Panc1 (cell line): ENCODE measurements at regions not wholly inside any gene's neighbourhood (a gene's known extent, or its start where the extent isn't known, plus 50 kb on each side); places are given as distances from the start of the nearest gene placed in this dataset.

Experiments
- ATAC-seq: fragments of 200-7000 bp; cut with Tn5 transposase; 2 replicates; pipeline ENCODE4 v1.9.1; 2020; ENCODE audit warnings: mild to moderate bottlenecking, moderate library complexity
- BruUV-seq: library from RNA; stranded (reverse); fragments of 400-500 nt; replicated peaks from 2 replicates; lab custom pipeline; 2021; lab: Mats Ljungman, UMichigan
- CTCF ChIA-PET: fragments of 300-600 bp; sonication (Branson Sonifier 250); formaldehyde crosslinking; loops from one replicate; lab custom pipeline; 2022; ENCODE audit warnings: antibody characterized with exemption; lab: Charles Lee
- POLR2A ChIA-PET: fragments of 300-600 bp; sonication (Branson Sonifier 250); formaldehyde crosslinking; loops from one replicate; lab custom pipeline; 2022; ENCODE audit warnings: antibody characterized with exemption; lab: Charles Lee
- DNase-seq: peaks from one replicate; pipeline ENCODE4 v3.0.0-alpha.2; 2010; ENCODE audit warnings: low read depth, low spot score
- H3K27ac ChIP-seq: 2 replicates; pipeline ENCODE4 v1.5.1; 2011; ENCODE audit warnings: mild to moderate bottlenecking, low read length, inconsistent platforms
- H3K27me3 ChIP-seq: fragments of 200-500 bp; sonication (Bioruptor generic); 2 replicates; pipeline ENCODE4 v1.6.0; 2014; ENCODE audit warnings: low read length, inconsistent platforms; ENCODE audit not compliant: control insufficient read depth, insufficient read depth
- H3K36me3 ChIP-seq: fragments of 200-500 bp; sonication (Bioruptor generic); 2 replicates; pipeline ENCODE4 v1.5.1; 2014; ENCODE audit warnings: inconsistent platforms, mild to moderate bottlenecking, low read length, moderate library complexity; ENCODE audit not compliant: control insufficient read depth, insufficient read depth
- H3K4me1 ChIP-seq: 2 replicates; pipeline ENCODE4 v1.5.1; 2011; ENCODE audit warnings: inconsistent platforms, mild to moderate bottlenecking, low read length, moderate library complexity; ENCODE audit not compliant: control insufficient read depth, insufficient read depth
- H3K4me3 ChIP-seq, 2 experiments: 2 replicates each; pipeline ENCODE4 v1.5.1; 2011 to 2012; ENCODE audit warnings: low read depth in 2 of 2, low read length in 2 of 2, mild to moderate bottlenecking in 2 of 2, inconsistent platforms in 1 of 2, moderate library complexity in 1 of 2
- H3K9me3 ChIP-seq: fragments of 200-500 bp; sonication (Bioruptor generic); 2 replicates; pipeline ENCODE4 v1.5.1; 2014; ENCODE audit warnings: low read depth, mild to moderate bottlenecking, inconsistent platforms, low read length, moderate library complexity; ENCODE audit not compliant: control insufficient read depth, insufficient read depth
- CTCF ChIP-seq: fragments of 450-650 bp; IDR thresholded peaks from 2 replicates; pipeline ENCODE4 v1.5.1; 2017; ENCODE audit warnings: mild to moderate bottlenecking
- POLR2AphosphoS5 ChIP-seq: IDR thresholded peaks from 2 replicates; pipeline ENCODE4 v1.6.1; 2012; ENCODE audit warnings: mild to moderate bottlenecking, low read depth, low read length, moderate library complexity
- REST ChIP-seq, 2 experiments: IDR thresholded peaks; 2 replicates each; pipeline ENCODE4 v1.6.1; 2011 to 2012; ENCODE audit warnings: low read depth in 2 of 2, control low read depth in 1 of 2, low read length in 1 of 2, mild to moderate bottlenecking in 1 of 2, moderate library complexity in 1 of 2; ENCODE audit not compliant: insufficient read depth in 1 of 2
- SIN3A ChIP-seq: IDR thresholded peaks from 2 replicates; pipeline ENCODE4 v1.6.1; 2012; ENCODE audit warnings: low read depth, mild to moderate bottlenecking, low read length, moderate library complexity, borderline replicate concordance; ENCODE audit not compliant: insufficient read depth
- TCF7L2 ChIP-seq: IDR thresholded peaks from 2 replicates; pipeline ENCODE4 v1.6.1; 2011; ENCODE audit warnings: mild to moderate bottlenecking, low read depth, low read length, inconsistent platforms
- in situ Hi-C: cut with HindIII; loops from 2 replicates; pipeline ENCODE4 v1.10.0; 2016; ENCODE audit warnings: low sequenced_read_pairs, low pct_unique_long_range_greater_than_20kb
- intact Hi-C: fragments of 100-400 bp; cut with micrococcal nuclease; formaldehyde crosslinking; loops from one replicate; pipeline ENCODE4 v1.10.0; 2022; ENCODE audit not compliant: unreplicated experiment

GRCh38 chr5:167514461-167514860, 777.0 kb upstream of the WWC1 start:
- DNase-seq: no peak
- intact Hi-C loops (no loop called here), in situ Hi-C loops (no loop called here)
- no TSS peak for BruUV-seq
- no peaks in the 10 kb centered on the region for H3K36me3 ChIP-seq
- POLR2A ChIA-PET: no interaction called here
- TF ChIP-seq REST (IDR thresholded peaks at IDR 0.05; ENCODE audit: insufficient read depth in 1 of 2, low read depth in 2 of 2, low read length in 1 of 2) (no peak), TCF7L2 (no peak)
- H3K9me3 ChIP-seq: no peaks in the 10 kb centered on the region
- no peaks in the 10 kb centered on the region for H3K4me1 ChIP-seq
- no peak for ATAC-seq
- H3K27ac ChIP-seq: no peak overlapping the region
- no peak overlapping the region for H3K4me3 ChIP-seq
- CTCF ChIA-PET: no interaction called here
- H3K27me3 ChIP-seq: no peaks in the 10 kb centered on the region

GRCh38 chr5:167525004-167525403, 766.4 kb upstream of the WWC1 start:
- Histone ChIP-seq H3K27ac (no peak overlapping the region), H3K27me3 (no peaks in the 10 kb centered on the region), H3K4me1 (no peaks in the 10 kb centered on the region), H3K4me3 (no peak overlapping the region), H3K9me3 (no peaks in the 10 kb centered on the region), H3K36me3 (no peaks in the 10 kb centered on the region)
- ATAC-seq: no peak
- no TSS peak for BruUV-seq
- in situ Hi-C loops (no loop called here), intact Hi-C loops (no loop called here)
- no peak for DNase-seq
- ChIA-PET CTCF (no interaction called here), POLR2A (no interaction called here)
- TF ChIP-seq REST (IDR thresholded peaks at IDR 0.05; ENCODE audit: insufficient read depth in 1 of 2, low read depth in 2 of 2, low read length in 1 of 2): no peak
- no peak for TF ChIP-seq CTCF
- no peak for TF ChIP-seq POLR2AphosphoS5
- TF ChIP-seq SIN3A: no peak
- TF ChIP-seq TCF7L2: no peak
